HG03159 (cell line): ENCODE measurements at regions not wholly inside any gene's neighbourhood (a gene's known extent, or its start where the extent isn't known, plus 50 kb on each side); places are given as distances from the start of the nearest gene placed in this dataset.

Experiments
- ATAC-seq: cut with Tn5 transposase; IDR thresholded peaks from one replicate; pipeline ENCODE4 v1.9.1; 2021; ENCODE audit warnings: mild to moderate bottlenecking, moderate library complexity; ENCODE audit not compliant: unreplicated experiment

DNA sequence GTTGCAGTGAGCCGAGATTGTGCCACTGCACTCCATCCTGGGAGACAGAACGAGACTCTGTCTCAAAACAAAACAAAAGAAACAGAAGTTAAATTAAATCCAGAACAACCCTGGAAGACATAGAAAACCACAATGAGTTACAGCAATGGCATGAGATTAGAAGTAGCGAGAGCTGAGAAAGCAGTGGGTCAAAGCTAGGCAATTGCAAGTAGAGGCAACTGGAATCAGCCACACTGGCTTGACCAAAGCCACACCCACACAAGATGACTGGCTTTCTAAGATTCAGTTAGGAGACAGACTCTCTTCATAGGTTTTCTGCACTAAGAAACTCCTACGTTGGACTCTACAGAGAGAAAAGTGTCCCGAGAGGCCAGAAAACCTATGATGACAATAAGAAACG is 443.0 kb downstream of the GPM6A start:
- no peak for ATAC-seq

DNA sequence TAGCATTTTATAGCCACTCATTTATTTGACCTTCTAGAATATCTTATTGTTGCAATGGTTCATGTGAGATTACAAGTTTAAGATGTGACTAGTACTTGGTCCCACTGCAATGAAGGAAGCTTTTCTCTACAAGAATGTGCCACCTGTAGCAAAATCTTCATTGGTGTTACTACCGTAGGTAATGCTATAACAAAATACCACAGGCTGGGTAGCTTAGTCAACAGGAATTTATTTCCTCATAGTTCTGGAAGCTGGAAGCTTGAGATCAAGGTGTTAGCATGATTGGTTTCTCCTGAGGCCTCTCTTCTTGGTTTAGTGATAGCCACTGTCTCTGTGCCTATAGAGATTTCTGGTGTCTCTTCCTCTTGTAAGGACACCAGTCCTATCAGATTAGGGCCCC is 441.0 kb downstream of the GPM6A start:
- ATAC-seq = no peak

DNA sequence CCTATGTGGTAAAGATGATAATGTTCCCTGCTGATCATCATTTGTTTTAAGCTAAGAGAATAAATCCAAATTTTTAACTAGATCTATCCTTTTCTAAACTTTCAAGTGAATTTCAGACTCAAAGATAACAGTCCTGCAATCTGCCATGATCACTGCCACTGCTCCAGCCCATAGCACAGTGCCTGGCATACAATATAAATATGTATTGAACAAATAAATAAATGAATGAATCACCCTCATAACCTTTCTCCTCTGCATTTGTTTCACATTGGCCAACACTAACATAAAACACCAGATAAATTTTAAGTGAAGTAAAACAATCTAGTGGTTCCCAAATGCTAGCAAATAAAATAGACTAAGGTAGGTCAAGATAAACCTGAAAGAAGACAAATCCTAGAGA is 439.0 kb downstream of the GPM6A start:
- ATAC-seq = no peak

DNA sequence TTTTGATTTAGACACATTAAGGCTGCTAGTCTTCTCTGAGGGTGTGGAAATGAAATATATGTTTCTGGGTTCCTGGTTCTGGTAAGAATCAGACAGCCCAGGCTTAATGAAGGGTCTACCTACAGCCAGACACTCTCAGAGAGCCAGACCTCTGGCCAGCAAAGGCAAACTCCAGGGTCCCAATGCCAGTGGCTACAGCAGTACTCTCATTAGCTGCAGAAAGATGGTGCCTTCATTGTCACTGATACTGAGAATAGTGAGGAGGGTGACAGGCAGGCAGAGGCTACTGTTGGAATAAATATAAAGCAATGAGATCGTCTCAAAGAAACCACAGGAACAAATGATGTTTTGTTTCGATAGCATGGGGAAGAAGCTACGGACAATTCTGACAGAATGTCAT is 437.6 kb downstream of the GPM6A start:
- no peak for ATAC-seq

DNA sequence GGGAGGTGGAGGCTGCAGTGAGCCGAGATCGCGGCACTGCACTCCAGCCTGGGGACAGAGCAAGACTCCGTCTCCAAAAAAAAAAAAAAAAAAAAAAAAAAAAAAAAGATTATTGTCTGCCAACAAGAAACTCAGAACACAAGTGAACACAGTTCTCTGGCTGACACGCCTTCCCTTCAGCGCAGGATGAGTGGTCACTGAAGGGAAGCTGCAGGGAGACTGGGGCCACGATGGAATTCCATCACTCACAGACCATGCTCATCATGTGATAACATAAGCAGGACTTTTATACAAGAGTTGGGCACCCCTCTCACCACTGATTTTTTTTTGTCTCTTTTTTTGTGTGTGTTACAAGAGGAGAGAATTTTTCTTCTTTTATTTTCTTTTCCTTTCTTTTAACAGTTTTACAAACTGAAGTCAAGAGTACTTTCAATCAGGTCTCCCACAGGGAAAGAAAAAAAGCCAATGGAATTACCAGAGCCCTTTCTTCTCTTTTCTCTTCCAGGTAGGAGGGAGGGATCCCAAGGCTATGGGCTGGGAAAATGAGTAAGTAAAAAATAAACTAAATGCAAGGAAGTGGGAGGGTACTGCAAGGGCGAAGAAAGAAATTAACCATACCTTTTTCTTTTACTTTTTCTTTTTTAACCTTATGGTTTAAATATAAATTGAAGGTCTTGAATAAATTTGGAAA is 435.6 kb downstream of the GPM6A start:
- ATAC-seq = no peak

DNA sequence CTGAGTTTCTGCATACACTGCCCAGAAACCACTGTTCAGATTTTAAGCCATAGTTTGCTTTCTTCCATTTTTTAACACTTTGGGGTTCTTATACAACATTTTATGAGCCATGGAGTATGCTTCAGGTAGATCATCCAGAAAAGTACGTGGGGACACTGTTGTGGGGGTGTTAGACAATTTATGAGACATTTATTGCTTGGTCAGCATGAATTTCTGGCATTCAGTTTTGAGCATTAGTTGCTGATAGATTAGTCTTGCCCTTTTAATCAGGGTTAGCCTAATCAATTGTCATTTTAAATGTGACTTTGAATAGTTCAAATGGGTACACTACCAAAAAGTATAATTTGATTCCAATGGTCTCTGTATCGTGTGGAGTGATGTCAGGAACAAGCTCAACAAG is 434.9 kb downstream of the GPM6A start:
- no peak for ATAC-seq

DNA sequence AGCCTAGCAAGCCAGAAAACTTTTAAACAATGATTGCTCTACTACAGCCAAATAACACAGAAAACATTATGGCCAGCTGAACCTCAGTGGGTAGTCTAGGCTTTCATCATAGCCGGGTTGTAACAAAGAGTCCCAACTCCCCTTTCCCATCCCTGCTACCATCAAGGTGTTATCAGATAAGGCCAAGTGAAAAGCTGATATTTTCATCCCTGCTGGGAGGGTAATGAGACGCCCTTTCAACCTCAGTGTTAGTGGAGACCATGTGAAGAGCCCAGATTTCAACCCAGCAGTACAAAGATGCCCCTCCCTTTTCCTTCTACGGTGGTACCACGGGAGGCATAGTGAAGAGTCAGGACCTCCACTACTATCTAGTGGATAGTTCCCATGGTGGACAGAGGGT is 433.7 kb downstream of the GPM6A start:
- ATAC-seq = no peak

DNA sequence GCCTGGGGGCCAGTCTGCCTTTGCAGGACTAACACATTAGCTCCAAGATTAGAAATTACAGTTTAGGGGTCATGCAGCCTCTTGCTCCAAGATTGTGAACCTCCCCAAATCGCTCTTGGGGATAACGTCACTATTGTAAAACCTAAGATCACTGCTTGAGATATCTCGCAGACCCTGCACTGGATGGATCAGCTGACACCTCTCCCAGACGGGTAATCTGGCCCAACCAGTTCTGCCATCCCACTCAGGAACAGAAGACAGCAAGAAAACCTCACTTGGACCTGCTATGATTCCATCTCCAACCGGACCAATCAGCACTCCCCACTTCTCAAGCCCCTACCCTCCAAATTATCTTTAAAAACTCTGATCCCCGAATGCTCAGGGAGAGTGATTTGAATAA is 431.2 kb downstream of the GPM6A start:
- ATAC-seq = no peak

DNA sequence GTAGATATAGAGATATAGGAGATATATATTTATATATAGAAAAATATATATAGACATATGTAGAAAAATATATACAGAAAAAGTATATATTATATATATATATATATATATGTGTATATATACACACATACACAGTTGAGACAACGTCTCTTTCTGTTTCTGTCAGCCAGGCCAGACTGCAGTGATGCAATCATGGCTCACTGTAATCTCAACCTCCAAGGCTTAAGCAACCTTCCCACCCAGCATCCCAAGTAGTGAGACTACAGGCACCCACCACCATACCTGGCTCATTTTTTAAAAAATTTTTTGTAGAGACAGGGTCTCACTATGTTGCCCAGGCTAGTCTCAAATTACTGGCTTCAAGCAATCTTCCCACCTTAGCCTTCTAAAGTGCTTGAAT is 426.3 kb downstream of the GPM6A start:
- ATAC-seq = no peak

DNA sequence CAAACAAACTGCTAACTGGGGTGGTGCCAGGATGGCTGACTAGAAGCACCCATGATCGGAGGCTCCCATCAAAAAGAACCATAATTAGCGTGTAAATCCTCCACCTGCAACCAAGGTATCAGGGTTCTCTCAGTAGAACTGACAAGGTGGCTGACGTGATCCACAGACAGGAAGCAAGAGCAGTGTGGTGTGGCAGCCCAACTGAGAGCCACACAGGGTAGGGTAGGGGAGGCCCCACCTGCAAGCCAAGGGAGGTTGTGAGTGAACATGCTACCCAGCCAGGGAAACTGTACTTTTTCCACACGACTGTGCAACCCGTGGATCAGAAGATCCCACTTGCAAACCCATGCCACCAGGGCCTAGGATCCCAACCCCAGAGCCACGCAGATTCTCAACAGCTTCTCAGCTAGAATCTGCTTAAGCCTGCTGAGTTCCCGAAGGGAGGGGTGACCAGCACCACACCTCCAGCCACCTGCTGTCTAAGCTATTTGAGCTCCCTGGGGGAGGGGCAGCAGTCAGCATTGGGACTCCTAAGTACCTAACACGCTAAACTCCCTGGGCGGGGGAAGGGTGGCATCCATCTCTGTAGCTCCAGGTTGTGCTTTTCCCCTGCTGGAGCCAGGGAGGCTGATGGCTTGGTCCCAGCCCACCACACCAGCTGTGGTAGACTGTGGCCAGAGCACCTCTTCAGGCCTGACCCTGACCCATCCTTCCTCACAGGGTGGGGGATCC is 425.1 kb downstream of the GPM6A start:
- ATAC-seq = no peak

DNA sequence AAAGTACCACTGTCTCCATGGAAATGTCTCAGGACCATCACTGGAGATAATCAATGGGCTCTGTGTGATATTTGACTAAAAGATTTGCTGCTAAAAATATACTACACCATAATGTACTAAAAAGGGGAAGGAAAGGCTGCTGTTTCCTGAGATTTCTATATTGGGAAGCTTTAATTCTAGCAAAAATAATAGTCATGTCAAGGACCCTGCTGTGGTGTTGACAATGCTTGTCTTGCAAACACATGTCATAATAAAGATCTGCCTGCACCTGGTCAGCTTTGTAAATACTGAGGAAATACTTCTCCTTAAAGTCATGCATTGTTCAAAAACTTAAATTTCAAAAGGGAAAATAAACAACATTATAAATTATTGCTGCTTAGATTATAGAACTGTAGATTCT is 417.9 kb downstream of the GPM6A start:
- ATAC-seq = no peak

DNA sequence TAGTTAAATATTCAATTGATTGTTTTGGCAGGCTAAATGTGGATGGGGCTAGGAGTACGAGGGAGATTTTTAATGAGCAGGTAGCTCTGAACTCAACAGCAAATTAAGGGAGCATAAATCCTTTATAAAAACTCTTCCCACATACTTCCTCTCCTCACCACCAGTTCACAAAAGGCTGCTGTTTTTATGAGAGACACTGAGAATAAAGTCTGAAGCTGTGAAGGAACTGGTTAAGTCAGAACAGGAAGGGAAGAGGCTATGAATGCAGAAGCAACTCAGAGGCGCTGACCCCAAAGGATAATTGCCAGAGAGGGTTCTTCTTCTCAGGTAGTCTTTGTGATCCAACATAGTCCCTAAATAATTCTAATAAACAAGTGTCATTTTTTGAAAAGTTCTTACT is 406.1 kb downstream of the GPM6A start:
- ATAC-seq = no peak

DNA sequence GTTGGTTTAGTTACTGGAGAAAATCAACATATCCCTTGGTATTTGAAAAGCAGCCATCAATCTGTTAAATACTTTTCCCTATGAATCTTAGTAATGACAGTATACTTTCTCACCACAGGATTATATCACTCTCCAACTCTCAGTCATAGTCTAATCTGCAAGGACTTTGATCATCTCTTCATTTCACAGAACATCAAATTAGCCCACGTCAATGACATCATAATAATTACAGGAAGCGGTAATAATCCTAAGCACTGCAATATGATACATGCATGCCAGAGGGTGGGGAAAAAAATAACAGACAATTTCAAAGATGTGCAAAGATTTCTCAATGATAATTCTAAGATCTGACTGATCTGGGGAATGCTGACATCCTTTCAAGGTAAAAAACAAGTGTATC is 404.1 kb downstream of the GPM6A start:
- ATAC-seq = no peak

DNA sequence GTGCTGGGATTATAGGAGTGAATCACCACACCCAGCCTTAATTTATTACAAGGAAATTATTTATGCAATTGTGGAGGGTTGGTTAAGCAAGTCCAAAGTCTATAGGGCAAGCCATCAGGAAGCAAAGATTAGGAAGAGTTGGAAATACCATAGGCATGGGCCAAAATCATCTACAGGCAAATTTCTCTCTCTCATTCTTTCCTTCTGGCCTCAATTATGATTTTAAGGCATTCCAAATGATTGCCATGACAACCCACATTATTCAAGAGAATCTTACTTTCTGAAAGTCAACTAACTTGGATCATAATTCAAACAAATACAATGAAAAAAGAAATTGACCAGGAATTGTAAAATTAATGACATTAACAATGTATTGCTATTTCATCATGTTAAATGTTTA is 400.8 kb downstream of the GPM6A start:
- ATAC-seq = no peak

DNA sequence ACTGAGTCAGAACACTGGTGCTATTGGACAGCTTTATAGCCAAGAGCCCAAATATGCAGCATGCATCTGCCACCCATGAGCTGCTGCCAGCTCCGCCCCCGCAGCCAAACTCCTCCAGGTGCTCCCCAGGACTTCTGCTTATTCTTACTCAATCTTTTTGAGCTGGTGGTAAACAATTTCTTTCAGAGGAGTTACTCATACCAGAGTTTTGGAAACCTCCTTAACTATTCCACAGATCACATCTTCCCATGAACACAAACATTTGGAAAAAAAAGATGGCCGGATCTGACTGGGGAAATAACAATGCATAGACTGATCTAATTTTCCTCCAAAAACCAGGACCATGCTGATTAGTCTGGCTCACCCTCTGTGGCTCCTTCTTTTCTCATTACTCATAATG is 399.9 kb downstream of the GPM6A start:
- no peak for ATAC-seq

DNA sequence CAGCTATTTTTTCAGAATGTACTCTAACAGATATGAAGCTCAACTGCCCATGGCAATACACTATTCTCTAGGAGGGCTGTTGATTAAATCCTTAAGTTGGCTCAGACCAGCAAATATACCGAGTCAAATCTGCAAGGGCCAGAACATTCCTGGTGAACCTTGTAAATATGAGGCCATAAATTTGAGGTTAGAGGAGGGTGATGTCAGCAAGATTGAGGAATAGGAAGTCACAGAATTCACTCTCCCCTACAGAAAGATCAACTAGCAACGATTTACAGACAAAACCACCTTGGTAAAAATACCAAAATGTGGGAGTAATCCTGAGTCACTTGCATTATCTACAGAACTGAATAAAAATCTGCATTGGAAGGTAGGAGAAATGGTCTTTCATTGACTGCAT is 399.3 kb downstream of the GPM6A start:
- no peak for ATAC-seq

DNA sequence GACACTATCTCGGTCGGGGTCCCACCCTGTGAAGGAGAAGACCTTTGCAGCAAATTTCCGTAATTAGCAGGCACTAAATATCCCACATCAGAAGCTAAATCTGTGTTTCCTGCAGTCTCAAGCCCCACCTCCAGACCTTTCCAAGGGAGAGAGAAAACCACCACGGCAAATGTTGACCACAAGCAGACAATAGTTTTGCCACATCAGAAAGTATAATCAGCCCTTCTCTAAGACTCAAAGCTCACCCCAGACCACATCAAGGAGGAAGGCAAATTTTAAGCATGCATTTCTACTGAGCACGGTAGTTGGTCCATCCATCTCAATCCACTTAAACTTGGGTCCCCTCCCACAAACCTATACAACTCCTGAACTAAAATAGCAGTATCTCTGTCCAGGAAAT is 398.5 kb downstream of the GPM6A start:
- no peak for ATAC-seq

DNA sequence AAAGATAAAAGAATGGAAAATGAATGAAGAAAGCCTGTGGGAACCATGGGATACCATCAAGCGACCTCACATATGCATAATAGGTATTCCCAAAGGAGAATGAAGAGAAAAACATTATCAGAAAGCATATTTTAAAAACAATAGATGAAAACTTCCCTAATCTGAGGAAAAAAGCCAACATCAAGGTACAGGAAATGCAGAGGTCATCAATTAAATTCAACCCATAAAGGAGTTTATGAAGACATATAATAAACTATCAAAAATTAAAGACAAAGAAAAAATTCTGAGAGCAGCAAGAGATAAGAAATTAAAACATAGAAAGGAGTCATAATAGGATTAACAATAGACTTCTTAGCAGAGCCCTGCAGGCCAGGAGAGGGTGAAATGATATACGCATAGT is 397.5 kb downstream of the GPM6A start:
- ATAC-seq = no peak

DNA sequence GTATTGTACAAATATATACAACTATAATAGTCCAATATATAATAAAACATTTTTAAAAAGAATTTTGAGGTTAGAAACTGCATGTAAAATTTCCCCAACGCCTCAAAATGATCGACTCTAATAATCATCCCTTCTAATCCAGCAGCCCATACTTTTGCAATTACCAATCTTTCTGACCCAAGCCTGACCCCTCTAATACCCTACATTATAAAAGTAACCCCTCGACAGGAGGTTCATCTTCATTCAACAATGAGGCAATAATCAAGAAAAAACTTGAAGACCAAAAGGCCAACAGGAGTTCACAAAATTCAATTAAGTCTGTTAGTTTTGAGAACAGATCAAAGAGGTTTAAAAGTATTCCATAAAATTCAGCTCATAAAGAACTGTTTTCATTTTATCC is 393.5 kb downstream of the GPM6A start:
- no peak for ATAC-seq

DNA sequence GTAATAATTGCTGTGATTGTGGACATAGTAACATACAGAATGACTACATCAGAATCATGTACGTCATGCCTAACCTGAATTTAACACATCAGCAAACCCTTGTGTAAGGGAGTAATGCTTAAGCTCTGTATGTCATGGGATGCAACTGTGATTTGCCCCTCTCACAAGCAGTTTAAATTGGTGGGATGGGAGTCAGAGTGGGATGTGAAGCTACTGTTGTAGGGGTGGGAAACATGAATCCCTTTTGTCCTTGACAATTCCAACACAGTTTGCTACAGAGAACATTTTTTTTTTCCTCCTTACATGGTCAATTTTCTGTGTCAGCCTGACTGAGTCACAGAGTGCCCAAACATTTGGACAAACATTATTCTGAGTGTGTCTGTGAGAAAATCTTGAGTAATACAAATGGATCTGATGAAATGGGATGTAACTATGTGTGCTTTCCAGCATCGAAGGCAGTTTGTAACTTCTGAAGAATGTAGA is 392.8 kb downstream of the GPM6A start:
- no peak for ATAC-seq

DNA sequence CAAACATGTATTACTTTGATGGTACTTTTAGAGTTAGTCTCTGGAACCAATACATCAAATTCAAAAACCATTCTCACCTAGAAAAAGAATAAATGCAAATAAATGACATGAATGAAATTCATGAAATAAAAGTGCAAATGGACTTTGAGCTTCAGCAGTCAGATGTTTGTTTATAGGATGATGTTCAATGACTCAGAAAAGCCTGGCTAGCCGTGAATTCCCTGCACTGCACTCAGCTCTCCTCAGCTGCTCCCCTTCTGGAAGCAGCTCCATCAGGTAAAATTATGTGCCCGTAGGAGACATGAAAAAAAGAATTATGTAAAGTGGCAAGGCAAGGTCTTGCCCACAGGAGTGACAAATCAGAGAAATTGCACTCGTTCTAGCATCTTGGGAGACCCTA is 390.6 kb downstream of the GPM6A start:
- ATAC-seq = no peak

DNA sequence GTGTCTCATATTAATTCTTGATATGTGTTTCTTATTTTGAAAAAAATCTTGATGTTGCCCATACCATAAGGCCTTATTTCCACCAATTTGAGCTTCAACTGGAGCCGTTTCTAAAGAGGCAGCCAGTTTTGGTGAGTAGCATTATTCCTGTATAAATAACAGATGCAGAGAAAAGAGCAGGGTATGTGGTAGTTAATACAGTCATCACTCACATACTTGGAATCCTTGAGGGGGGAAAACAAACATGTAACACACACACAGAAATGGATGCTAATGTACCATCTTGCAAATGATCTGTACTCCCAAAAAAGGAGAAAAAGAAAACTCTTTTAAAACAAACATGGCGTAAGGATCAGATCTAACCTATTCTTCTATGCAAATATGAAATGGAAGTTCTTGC is 389.7 kb downstream of the GPM6A start:
- no peak for ATAC-seq

DNA sequence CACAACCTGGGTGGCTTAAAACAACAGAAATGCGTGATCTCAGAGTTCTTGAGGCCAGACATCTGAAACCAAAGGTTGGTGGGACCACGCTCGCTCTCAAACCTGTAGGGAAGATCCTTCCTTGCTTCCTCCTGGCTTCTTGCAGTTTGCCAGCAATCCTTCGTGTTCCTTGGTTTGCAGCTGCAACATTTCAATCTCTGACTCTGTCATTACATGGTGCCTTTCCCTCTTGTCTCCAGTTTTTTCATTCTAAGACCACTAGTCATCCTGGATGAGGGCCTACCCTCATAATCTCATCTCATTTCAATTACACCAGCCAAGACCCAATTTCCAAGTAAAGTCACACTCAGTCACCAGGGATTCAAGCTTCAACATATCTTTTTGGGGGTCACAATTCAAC is 388.0 kb downstream of the GPM6A start:
- ATAC-seq = no peak
